GM12878 (cell line): ENCODE measurements at regions not wholly inside any gene's neighbourhood (a gene's known extent, or its start where the extent isn't known, plus 50 kb on each side); places are given as distances from the start of the nearest gene placed in this dataset.

Experiments used
- ATAC-seq: fragments of 200-7000 bp; cut with Tn5 transposase; 3 replicates; pipeline ENCODE4 v1.9.1; 2020; ENCODE audit warnings: mild to moderate bottlenecking, moderate library complexity
- BruUV-seq: library from RNA; stranded (reverse); fragments of 400-500 nt; replicated peaks from 2 replicates; lab custom pipeline; 2021; lab: Mats Ljungman, UMichigan
- CTCF ChIA-PET: fragments of 300-600 bp; sonication (Branson Sonifier 250); formaldehyde crosslinking; extraction: SDS; loops from one replicate; lab custom pipeline; 2021; ENCODE audit warnings: inconsistent platforms; lab: Yijun Ruan, JAX
- POLR2A ChIA-PET: fragments of 350-600 bp; formaldehyde crosslinking; extraction: SDS; loops from one replicate; lab custom pipeline; 2021; ENCODE audit warnings: inconsistent platforms; lab: Charles Lee
- RAD21 ChIA-PET: fragments of 300-600 bp; sonication (Branson Sonifier 250); formaldehyde crosslinking; loops from one replicate; lab custom pipeline; 2023; ENCODE audit warnings: antibody characterized with exemption; ENCODE audit not compliant: unreplicated experiment; lab: Charles Lee
- SMC1A ChIA-PET: fragments of 300-600 bp; sonication (Branson Sonifier 250); formaldehyde crosslinking; loops from one replicate; lab custom pipeline; 2023; ENCODE audit not compliant: unreplicated experiment, uncharacterized antibody; lab: Charles Lee
- DNase-seq: peaks from one replicate; pipeline ENCODE4 v3.0.0-alpha.2; 2011; ENCODE audit warnings: low read depth, low spot score
- FAIRE-seq: peaks from 3 replicates; lab custom pipeline; 2011; peaks lifted over from hg19 to GRCh38; lab: Jason Lieb, UNC
- H2AFZ ChIP-seq: 2 replicates; pipeline ENCODE4 v1.6.0; 2011; ENCODE audit warnings: low read depth, low read length, control low read depth; ENCODE audit not compliant: control insufficient read depth
- H3K27ac ChIP-seq: 2 replicates; pipeline ENCODE4 v1.5.1; 2011; ENCODE audit warnings: control low read depth; ENCODE audit not compliant: control insufficient read depth, insufficient read depth
- H3K27me3 ChIP-seq, 2 experiments: replicated peaks in 1 of 2; 2 replicates each; pipeline versions ENCODE4 v1.6.0 to v1.6.1; 2011; ENCODE audit warnings: low read length in 1 of 2; ENCODE audit not compliant: control insufficient read depth in 2 of 2, insufficient read depth in 2 of 2
- H3K36me3 ChIP-seq, 2 experiments: 2 replicates each; pipeline ENCODE4 v1.5.1; 2011; ENCODE audit warnings: low read length in 1 of 2; ENCODE audit not compliant: control insufficient read depth in 2 of 2, insufficient read depth in 2 of 2
- H3K4me1 ChIP-seq: 2 replicates; pipeline ENCODE4 v1.6.1; 2011; ENCODE audit warnings: mild to moderate bottlenecking, low read length, moderate library complexity, mixed read lengths; ENCODE audit not compliant: control insufficient read depth, insufficient read depth
- H3K4me2 ChIP-seq: 2 replicates; pipeline ENCODE4 v1.6.0; 2011; ENCODE audit warnings: control low read depth; ENCODE audit not compliant: control insufficient read depth, insufficient read depth
- H3K4me3 ChIP-seq: fragments of 200-600 bp; sonication (generic); 2 replicates; pipeline ENCODE4 v1.5.1; 2016
- H3K79me2 ChIP-seq: 2 replicates; pipeline ENCODE4 v1.6.0; 2011; ENCODE audit warnings: low read length; ENCODE audit not compliant: control insufficient read depth, insufficient read depth
- H3K9ac ChIP-seq: 2 replicates; pipeline ENCODE4 v1.8.0; 2011; ENCODE audit warnings: low read length, control low read depth, mixed read lengths; ENCODE audit not compliant: control insufficient read depth, insufficient read depth
- H3K9me3 ChIP-seq: replicated peaks from 3 replicates; pipeline ENCODE4 v1.5.1; 2011; ENCODE audit warnings: mild to moderate bottlenecking, low read length; ENCODE audit not compliant: control insufficient read depth, insufficient read depth
- H4K20me1 ChIP-seq: 2 replicates; pipeline ENCODE4 v1.6.0; 2011; ENCODE audit not compliant: control insufficient read depth, insufficient read depth
- ATF3 ChIP-seq: IDR thresholded peaks from 2 replicates; pipeline ENCODE4 v1.6.1; 2011; ENCODE audit warnings: low read depth, mild to moderate bottlenecking, low read length, moderate library complexity, borderline replicate concordance; ENCODE audit errors: extremely low read depth
- BACH1 ChIP-seq: fragments of 450-650 bp; IDR thresholded peaks from 2 replicates; pipeline ENCODE4 v1.6.1; 2017; ENCODE audit warnings: mild to moderate bottlenecking, borderline replicate concordance
- CREB1 ChIP-seq: IDR thresholded peaks from 2 replicates; pipeline ENCODE4 v1.6.1; 2012; ENCODE audit warnings: low read depth, mild to moderate bottlenecking, inconsistent platforms
- E4F1 ChIP-seq: fragments of 450-650 bp; IDR thresholded peaks from 2 replicates; pipeline ENCODE4 v1.6.1; 2018; ENCODE audit warnings: borderline replicate concordance, mild to moderate bottlenecking; ENCODE audit not compliant: partially characterized antibody
- HDGF ChIP-seq: fragments of 450-650 bp; IDR thresholded peaks from 2 replicates; pipeline ENCODE4 v1.6.1; 2016; ENCODE audit warnings: antibody characterized with exemption
- JUND ChIP-seq: IDR thresholded peaks from 2 replicates; pipeline ENCODE4 v1.6.1; 2012; ENCODE audit warnings: low read depth, mild to moderate bottlenecking, low read length, improper control_type of control experiment, moderate library complexity
- NFYB ChIP-seq: IDR thresholded peaks from 2 replicates; pipeline ENCODE4 v1.6.1; 2011; ENCODE audit warnings: low read depth, mild to moderate bottlenecking, low read length, improper control_type of control experiment, moderate library complexity; ENCODE audit not compliant: insufficient read depth
- PKNOX1 ChIP-seq: fragments of 450-650 bp; IDR thresholded peaks from 2 replicates; pipeline ENCODE4 v1.6.1; 2016; ENCODE audit warnings: mild to moderate bottlenecking
- POLR2A ChIP-seq: IDR thresholded peaks from 2 replicates; pipeline ENCODE4 v1.6.1; 2011; ENCODE audit warnings: low read depth, mild to moderate bottlenecking, low read length
- POU2F2 ChIP-seq: IDR thresholded peaks from 3 replicates; pipeline ENCODE4 v1.6.1; 2011; ENCODE audit warnings: low read depth, mild to moderate bottlenecking, low read length, borderline replicate concordance
- RAD21 ChIP-seq: IDR thresholded peaks from 2 replicates; pipeline ENCODE4 v1.6.1; 2011; ENCODE audit warnings: mild to moderate bottlenecking, low read depth, low read length, moderate library complexity; ENCODE audit not compliant: insufficient read depth
- RUNX3 ChIP-seq: IDR thresholded peaks from 2 replicates; pipeline ENCODE4 v1.6.1; 2012; ENCODE audit warnings: low read length, inconsistent platforms
- SIX5 ChIP-seq: IDR thresholded peaks from 2 replicates; pipeline ENCODE4 v1.6.1; 2011; ENCODE audit warnings: mild to moderate bottlenecking, low read depth, low read length, moderate library complexity; ENCODE audit not compliant: severe bottlenecking
- SMARCA5 ChIP-seq: fragments of 450-650 bp; IDR thresholded peaks from 2 replicates; pipeline ENCODE4 v1.6.1; 2017; ENCODE audit warnings: mild to moderate bottlenecking
- STAT1 ChIP-seq: fragments of 450-650 bp; conservative IDR thresholded peaks from 2 replicates; pipeline ENCODE4 v1.6.1; 2014; ENCODE audit warnings: antibody characterized with exemption, mild to moderate bottlenecking
- SUZ12 ChIP-seq: fragments of 200-600 bp; sonication (generic); IDR thresholded peaks from one replicate; pipeline ENCODE4 v1.6.1; 2018; ENCODE audit warnings: antibody characterized with exemption, mild to moderate bottlenecking; ENCODE audit not compliant: unreplicated experiment
- TARDBP ChIP-seq: IDR thresholded peaks from 2 replicates; pipeline ENCODE4 v1.6.1; 2016; ENCODE audit warnings: borderline replicate concordance
- YY1 ChIP-seq: IDR thresholded peaks from 2 replicates; pipeline ENCODE4 v1.6.1; 2011; ENCODE audit warnings: low read depth, mild to moderate bottlenecking, low read length
- WGBS: methylation state at CpG from one replicate; pipeline ENCODE4 v1.1.6; 2016; ENCODE audit warnings: low lambda C conversion rate; ENCODE audit not compliant: insufficient replicate concordance, insufficient coverage; ENCODE audit errors: missing lambda C conversion rate; 5-methylcytosine and 5-hydroxymethylcytosine counted together
- in situ Hi-C: fragments of 300-500 bp; cut with MboI; formaldehyde crosslinking; loops from 9 replicates; pipeline ENCODE4 v1.14.3; 2018; ENCODE audit warnings: mixed read lengths
- intact Hi-C: fragments of 100-400 bp; cut with micrococcal nuclease; formaldehyde crosslinking; loops from one replicate; pipeline ENCODE4 v1.14.2; 2022; ENCODE audit not compliant: unreplicated experiment
- TF ChIP-seq, protein P1 (sequence below): fragments of 150-350 bp; IDR thresholded peaks from 2 replicates; pipeline ENCODE4 v1.6.1; 2014; ENCODE audit warnings: mild to moderate bottlenecking, low read depth, low read length

- H3K36me3 ChIP-seq: no peaks in the 10 kb centered on the region
- ChIA-PET POLR2A (no interaction called here), CTCF (no interaction called here), RAD21 (no interaction called here), SMC1A (no interaction called here)
- no peaks in the 10 kb centered on the region for H3K27me3 ChIP-seq
- H3K27ac ChIP-seq: no peak overlapping the region
- no peak overlapping the region for H3K4me3 ChIP-seq
- no peak overlapping the region for H3K4me2 ChIP-seq
- no peaks in the 10 kb centered on the region for H3K4me1 ChIP-seq
- in situ Hi-C loops (no loop called here), intact Hi-C loops (no loop called here)
- H2AFZ ChIP-seq: no peak overlapping the region
- no peak for TF ChIP-seq YY1
- TF ChIP-seq TARDBP: no peak
- TF ChIP-seq POU2F2: no peak
- no peak for TF ChIP-seq HDGF
- TF ChIP-seq, protein P1, sequence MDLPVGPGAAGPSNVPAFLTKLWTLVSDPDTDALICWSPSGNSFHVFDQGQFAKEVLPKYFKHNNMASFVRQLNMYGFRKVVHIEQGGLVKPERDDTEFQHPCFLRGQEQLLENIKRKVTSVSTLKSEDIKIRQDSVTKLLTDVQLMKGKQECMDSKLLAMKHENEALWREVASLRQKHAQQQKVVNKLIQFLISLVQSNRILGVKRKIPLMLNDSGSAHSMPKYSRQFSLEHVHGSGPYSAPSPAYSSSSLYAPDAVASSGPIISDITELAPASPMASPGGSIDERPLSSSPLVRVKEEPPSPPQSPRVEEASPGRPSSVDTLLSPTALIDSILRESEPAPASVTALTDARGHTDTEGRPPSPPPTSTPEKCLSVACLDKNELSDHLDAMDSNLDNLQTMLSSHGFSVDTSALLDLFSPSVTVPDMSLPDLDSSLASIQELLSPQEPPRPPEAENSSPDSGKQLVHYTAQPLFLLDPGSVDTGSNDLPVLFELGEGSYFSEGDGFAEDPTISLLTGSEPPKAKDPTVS: no peak
- TF ChIP-seq SMARCA5: no peak
- TF ChIP-seq SIX5: no peak
- TF ChIP-seq STAT1: no peak
- no peak for TF ChIP-seq POLR2A
- no peak for TF ChIP-seq ATF3
- TF ChIP-seq PKNOX1: no peak
- no peak for TF ChIP-seq BACH1
- TF ChIP-seq NFYB: no peak
- no peak for TF ChIP-seq E4F1
- TF ChIP-seq RAD21: no peak
- no peak for TF ChIP-seq CREB1
- no peak for TF ChIP-seq RUNX3
- TF ChIP-seq JUND: no peak
- no peak for TF ChIP-seq SUZ12
- no peak for FAIRE-seq
- no peak overlapping the region for H3K9ac ChIP-seq
- DNase-seq: no peak
- H3K79me2 ChIP-seq: no peaks in the 10 kb centered on the region
- no peaks in the 10 kb centered on the region; the same call in 2 of the 3 replicates for H3K9me3 ChIP-seq
- WGBS: 29% methylated on average over 13 of the region's 13 CpGs
- no peak for ATAC-seq
- BruUV-seq: no TSS peak
- H4K20me1 ChIP-seq: no peaks in the 10 kb centered on the region
Measured at GRCh38 chr22:49362211-49362839, 465.3 kb downstream of the BRD1 start.
